ENCODE measurements at regions not wholly inside any gene's neighbourhood (a gene's known extent, or its start where the extent isn't known, plus 50 kb on each side); places are given as distances from the start of the nearest gene placed in this dataset.
A peak's percentile ranks its signal among the peaks of the same experiment; 100 is the strongest.
"Not testable (repeated sequence)": the region's sequence is repeated elsewhere in the genome, so short reads cannot be mapped to it uniquely, and the experiment has no call there.

DNA sequence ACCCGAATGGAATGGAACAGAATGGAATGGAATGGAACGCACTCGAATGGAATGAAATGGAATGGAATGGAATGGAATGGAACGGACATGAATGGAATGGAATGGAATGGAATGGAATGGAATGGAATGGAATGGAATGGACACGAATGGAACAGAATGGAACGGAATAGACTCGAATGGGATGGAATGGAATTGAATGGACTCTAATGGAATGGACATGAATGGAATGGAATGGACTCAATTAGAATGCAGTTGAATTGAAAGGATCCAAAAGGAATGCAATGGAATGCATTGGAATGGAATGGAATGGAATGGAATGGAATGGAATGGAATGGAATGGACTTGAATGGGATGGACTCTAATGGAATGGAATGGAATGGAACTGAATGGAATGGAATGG lies 102.2 kb upstream of the FBXO28 start:
- H3K9ac ChIP-seq (ENCODE audit: low read length); H3K4me2 ChIP-seq (ENCODE audit: low read length, poor library complexity, severe bottlenecking); H3K4me1 ChIP-seq (ENCODE audit: control insufficient read depth, insufficient read depth, low read depth, low read length); H2AK5ac ChIP-seq (ENCODE audit: low read length, severe bottlenecking); DNase-seq; H4K91ac ChIP-seq (ENCODE audit: low read length); H2BK15ac ChIP-seq (ENCODE audit: low read depth, poor library complexity, severe bottlenecking); H2BK5ac ChIP-seq (ENCODE audit: low read depth, low read length, poor library complexity, severe bottlenecking); H2BK120ac ChIP-seq (ENCODE audit: low read depth, low read length); H4K8ac ChIP-seq (ENCODE audit: low read length); H3K36me3 ChIP-seq (ENCODE audit: control insufficient read depth in 1 of 2, insufficient read depth in 2 of 2, low read depth in 1 of 2, low read length in 2 of 2); H3K14ac ChIP-seq (ENCODE audit: low read length in 2 of 2); H3K79me1 ChIP-seq (replicated peaks; ENCODE audit: low read length, poor library complexity, severe bottlenecking); H3K18ac ChIP-seq (ENCODE audit: low read depth in 1 of 2, low read length in 2 of 2); H2BK12ac ChIP-seq (ENCODE audit: low read length in 2 of 2); H3K23ac ChIP-seq (ENCODE audit: low read length in 2 of 2); H3K27me3 ChIP-seq (ENCODE audit: control insufficient read depth in 1 of 2, insufficient read depth in 1 of 2, low read length in 2 of 2); H3K4me3 ChIP-seq (ENCODE audit: insufficient read depth in 1 of 2, low read depth in 1 of 2, low read length in 2 of 2); H2AFZ ChIP-seq (ENCODE audit: low read depth, low read length); H3K4ac ChIP-seq (ENCODE audit: low read depth in 1 of 2, low read length in 2 of 2); H3K27ac ChIP-seq (ENCODE audit: low read length, poor library complexity, severe bottlenecking): not testable (repeated sequence)
- WGBS: 93% methylated on average over 7 of the region's 7 CpGs
- peaks cover 36% of the 10 kb centered on the region for H3K9me3 ChIP-seq (ENCODE audit: control insufficient read depth, low read length)

DNA sequence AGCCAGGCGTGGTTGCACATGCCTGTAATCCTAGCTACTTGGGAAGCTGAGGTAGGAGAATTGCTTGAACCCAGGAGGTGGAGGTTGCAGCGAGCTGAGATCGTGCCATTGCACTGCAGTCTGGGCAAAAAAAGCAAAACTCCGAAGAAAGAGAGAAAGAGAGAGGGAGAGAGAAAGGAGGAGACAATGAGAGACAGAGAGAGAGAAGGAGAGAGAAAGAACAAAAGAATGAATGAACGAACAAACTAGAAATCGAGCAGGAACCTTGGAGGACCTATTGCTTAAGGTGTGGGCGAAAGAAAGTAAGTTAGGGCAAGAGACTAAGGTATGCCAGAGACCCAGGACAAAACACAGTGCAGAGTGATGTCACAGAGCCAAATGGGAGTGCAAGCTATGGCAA lies 102.8 kb upstream of the FBXO28 start:
- H2AK5ac ChIP-seq (ENCODE audit: low read length, severe bottlenecking); H3K4me2 ChIP-seq (ENCODE audit: low read length, poor library complexity, severe bottlenecking); DNase-seq; H4K91ac ChIP-seq (ENCODE audit: low read length); H3K27ac ChIP-seq (ENCODE audit: low read length, poor library complexity, severe bottlenecking); H4K8ac ChIP-seq (ENCODE audit: low read length); H3K9ac ChIP-seq (ENCODE audit: low read length); H3K36me3 ChIP-seq (ENCODE audit: control insufficient read depth in 1 of 2, insufficient read depth in 2 of 2, low read depth in 1 of 2, low read length in 2 of 2); H2BK120ac ChIP-seq (ENCODE audit: low read depth, low read length); H3K14ac ChIP-seq (ENCODE audit: low read length in 2 of 2); H2AFZ ChIP-seq (ENCODE audit: low read depth, low read length); H3K79me1 ChIP-seq (replicated peaks; ENCODE audit: low read length, poor library complexity, severe bottlenecking); H2BK15ac ChIP-seq (ENCODE audit: low read depth, poor library complexity, severe bottlenecking); H2BK12ac ChIP-seq (ENCODE audit: low read length in 2 of 2); H3K4me1 ChIP-seq (ENCODE audit: control insufficient read depth, insufficient read depth, low read depth, low read length); H3K18ac ChIP-seq (ENCODE audit: low read depth in 1 of 2, low read length in 2 of 2); H2BK5ac ChIP-seq (ENCODE audit: low read depth, low read length, poor library complexity, severe bottlenecking); H3K4me3 ChIP-seq (ENCODE audit: insufficient read depth in 1 of 2, low read depth in 1 of 2, low read length in 2 of 2); H3K4ac ChIP-seq (ENCODE audit: low read depth in 1 of 2, low read length in 2 of 2); H3K27me3 ChIP-seq (ENCODE audit: control insufficient read depth in 1 of 2, insufficient read depth in 1 of 2, low read length in 2 of 2); H3K23ac ChIP-seq (ENCODE audit: low read length in 2 of 2): not testable (repeated sequence)
- 96% methylated on average over 7 of the region's 7 CpGs for WGBS
- peaks cover 36% of the 10 kb centered on the region for H3K9me3 ChIP-seq (ENCODE audit: control insufficient read depth, low read length)

DNA sequence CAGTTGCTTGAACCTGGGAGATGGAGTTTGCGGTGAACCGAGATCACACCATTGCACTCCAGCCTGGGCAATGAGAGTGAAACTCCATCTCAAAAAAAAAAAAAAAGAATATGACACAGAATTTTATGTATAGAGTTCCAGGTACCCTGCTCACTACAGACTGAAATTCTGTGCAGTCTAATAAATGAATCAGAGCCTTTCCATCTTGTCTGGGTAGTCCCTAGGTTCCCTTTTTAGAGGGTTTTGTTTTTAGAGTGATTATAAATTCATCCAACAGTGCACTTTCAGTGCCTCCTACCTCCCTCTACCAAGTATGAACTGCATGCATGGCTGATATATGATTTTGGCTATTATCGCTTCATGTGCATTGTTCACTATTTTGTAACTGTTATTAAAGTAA lies 107.9 kb upstream of the FBXO28 start:
- H3K18ac ChIP-seq (ENCODE audit: low read depth in 1 of 2, low read length in 2 of 2); H2BK12ac ChIP-seq (ENCODE audit: low read length in 2 of 2); H3K4me3 ChIP-seq (ENCODE audit: insufficient read depth in 1 of 2, low read depth in 1 of 2, low read length in 2 of 2); H3K14ac ChIP-seq (ENCODE audit: low read length in 2 of 2); H2AFZ ChIP-seq (ENCODE audit: low read depth, low read length); DNase-seq; H2AK5ac ChIP-seq (ENCODE audit: low read length, severe bottlenecking); H3K9me3 ChIP-seq (ENCODE audit: control insufficient read depth, low read length); H3K4me2 ChIP-seq (ENCODE audit: low read length, poor library complexity, severe bottlenecking); H3K27me3 ChIP-seq (ENCODE audit: control insufficient read depth in 1 of 2, insufficient read depth in 1 of 2, low read length in 2 of 2); H3K4ac ChIP-seq (ENCODE audit: low read depth in 1 of 2, low read length in 2 of 2); H3K27ac ChIP-seq (ENCODE audit: low read length, poor library complexity, severe bottlenecking); H4K91ac ChIP-seq (ENCODE audit: low read length); H3K79me1 ChIP-seq (replicated peaks; ENCODE audit: low read length, poor library complexity, severe bottlenecking); H2BK120ac ChIP-seq (ENCODE audit: low read depth, low read length); H2BK5ac ChIP-seq (ENCODE audit: low read depth, low read length, poor library complexity, severe bottlenecking); H2BK15ac ChIP-seq (ENCODE audit: low read depth, poor library complexity, severe bottlenecking); H3K23ac ChIP-seq (ENCODE audit: low read length in 2 of 2); H3K4me1 ChIP-seq (ENCODE audit: control insufficient read depth, insufficient read depth, low read depth, low read length); H3K9ac ChIP-seq (ENCODE audit: low read length); H4K8ac ChIP-seq (ENCODE audit: low read length): not testable (repeated sequence)
- H3K36me3 ChIP-seq (ENCODE audit: control insufficient read depth in 1 of 2, insufficient read depth in 2 of 2, low read depth in 1 of 2, low read length in 2 of 2): peaks cover 0 to 19% of the 10 kb centered on the region in 2 experiments
- WGBS: 100% methylated on average over 2 of the region's 3 CpGs

DNA sequence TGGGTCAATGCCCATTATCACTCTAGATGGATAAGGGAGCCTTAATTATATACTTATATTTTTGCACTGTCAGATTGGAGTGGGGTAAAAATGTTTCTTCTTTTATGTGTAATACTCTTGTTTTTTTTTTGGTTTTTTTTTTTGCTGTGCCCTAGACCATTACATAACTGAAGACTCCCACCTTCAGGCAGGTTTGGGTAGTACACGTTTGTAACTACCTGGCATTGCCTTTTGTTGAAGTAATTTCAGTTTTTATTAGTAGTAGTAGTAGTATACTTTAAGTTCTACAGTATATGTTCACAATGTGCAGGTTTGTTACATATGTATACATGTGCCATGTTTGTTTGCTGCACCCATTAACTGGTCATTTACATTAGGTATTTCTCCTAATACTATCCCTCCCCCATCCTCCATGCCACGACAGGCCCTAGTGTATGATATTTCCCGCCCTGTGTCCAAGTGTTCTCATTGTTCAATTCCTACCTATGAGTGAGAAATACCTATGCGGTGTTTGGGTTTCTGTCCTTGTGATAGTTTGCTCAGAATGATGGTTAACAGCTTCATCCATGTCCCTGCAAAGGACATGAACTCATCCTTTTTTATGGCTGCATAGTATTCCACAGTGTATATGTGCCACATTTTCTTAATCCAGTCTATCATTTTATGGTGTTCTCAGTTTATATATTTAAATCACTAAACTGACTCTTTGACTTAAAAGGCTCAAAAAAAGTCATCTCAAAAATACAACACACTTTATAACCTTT lies 109.2 kb upstream of the FBXO28 start:
- DNase-seq: peak; percentile 32
- H3K23ac ChIP-seq (ENCODE audit: low read length in 2 of 2); H2AK5ac ChIP-seq (ENCODE audit: low read length, severe bottlenecking); H2BK15ac ChIP-seq (ENCODE audit: low read depth, poor library complexity, severe bottlenecking); H2BK120ac ChIP-seq (ENCODE audit: low read depth, low read length); H2BK12ac ChIP-seq (ENCODE audit: low read length in 2 of 2); H3K27me3 ChIP-seq (ENCODE audit: control insufficient read depth in 1 of 2, insufficient read depth in 1 of 2, low read length in 2 of 2); H3K27ac ChIP-seq (ENCODE audit: low read length, poor library complexity, severe bottlenecking); H3K9me3 ChIP-seq (ENCODE audit: control insufficient read depth, low read length); H2AFZ ChIP-seq (ENCODE audit: low read depth, low read length); H3K14ac ChIP-seq (ENCODE audit: low read length in 2 of 2); H3K9ac ChIP-seq (ENCODE audit: low read length); H3K4me1 ChIP-seq (ENCODE audit: control insufficient read depth, insufficient read depth, low read depth, low read length); H3K79me1 ChIP-seq (replicated peaks; ENCODE audit: low read length, poor library complexity, severe bottlenecking); H3K18ac ChIP-seq (ENCODE audit: low read depth in 1 of 2, low read length in 2 of 2); H3K4me2 ChIP-seq (ENCODE audit: low read length, poor library complexity, severe bottlenecking); H4K91ac ChIP-seq (ENCODE audit: low read length); H2BK5ac ChIP-seq (ENCODE audit: low read depth, low read length, poor library complexity, severe bottlenecking); H3K4me3 ChIP-seq (ENCODE audit: insufficient read depth in 1 of 2, low read depth in 1 of 2, low read length in 2 of 2); H3K4ac ChIP-seq (ENCODE audit: low read depth in 1 of 2, low read length in 2 of 2); H4K8ac ChIP-seq (ENCODE audit: low read length): not testable (repeated sequence)
- H3K36me3 ChIP-seq (ENCODE audit: control insufficient read depth in 1 of 2, insufficient read depth in 2 of 2, low read depth in 1 of 2, low read length in 2 of 2): peaks cover 0 to 19% of the 10 kb centered on the region in 2 experiments
- WGBS: no CpG with 5 or more reads among the region's 4 CpGs

All from mesenchymal stem cell (in vitro differentiated cells and primary cell).